Urinary bladder (tissue), 3 donors: ENCODE measurements at regions not wholly inside any gene's neighbourhood (a gene's known extent, or its start where the extent isn't known, plus 50 kb on each side); places are given as distances from the start of the nearest gene placed in this dataset.
"Not testable (repeated sequence)": the region's sequence is repeated elsewhere in the genome, so short reads cannot be mapped to it uniquely, and the experiment has no call there.

ENCODE experiments used
- DNase-seq: peaks from one replicate; pipeline ENCODE4 v3.0.0-alpha.2; 2015; ENCODE audit errors: extremely low spot score
- H3K27ac ChIP-seq: one replicate; pipeline ENCODE4 v1.5.1; 2013; ENCODE audit warnings: low read depth, mild to moderate bottlenecking, moderate library complexity
- H3K36me3 ChIP-seq: one replicate; pipeline ENCODE4 v1.6.1; 2013; ENCODE audit warnings: mild to moderate bottlenecking, moderate library complexity; ENCODE audit not compliant: insufficient read depth
- H3K4me1 ChIP-seq: one replicate; pipeline ENCODE4 v1.6.1; 2013; ENCODE audit warnings: mild to moderate bottlenecking, moderate library complexity; ENCODE audit not compliant: insufficient read depth
- H3K4me3 ChIP-seq: one replicate; pipeline ENCODE4 v1.5.1; 2013; ENCODE audit warnings: low read depth, low read length
- WGBS: extraction: QIAGEN DNeasy Blood & Tissue Kit; methylation state at CpG from one replicate; pipeline ENCODE4 v1.1.7; 2013; 5-methylcytosine and 5-hydroxymethylcytosine counted together
- donor health status: healthy with polysubstance abuse.
- donor health status: healthy.

DNA sequence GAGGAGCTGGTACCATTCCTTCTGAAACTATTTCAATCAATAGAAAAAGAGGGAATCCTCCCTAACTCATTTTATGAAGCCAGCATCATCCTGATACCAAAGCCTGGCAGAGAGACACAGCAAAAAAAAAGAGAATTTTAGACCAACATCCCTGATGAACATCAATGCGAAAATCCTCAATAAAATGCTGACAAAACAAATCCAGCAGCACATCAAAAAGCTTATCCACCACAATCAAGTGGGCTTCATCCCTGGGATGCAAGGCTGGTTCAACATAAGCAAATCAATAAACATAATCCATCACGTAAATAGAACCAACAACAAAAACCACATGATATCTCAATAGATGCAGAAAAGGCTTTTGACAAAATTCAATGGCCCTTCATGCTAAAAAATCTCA lies 216.0 kb upstream of the GNAI1 start:
- H3K36me3 ChIP-seq, H3K27ac ChIP-seq, H3K4me3 ChIP-seq, H3K4me1 ChIP-seq, DNase-seq: not testable (repeated sequence)
- WGBS = 87% methylated on average over 2 of the region's 2 CpGs

- not testable (repeated sequence) for H3K4me1 ChIP-seq, H3K27ac ChIP-seq, DNase-seq, H3K36me3 ChIP-seq, H3K4me3 ChIP-seq
- WGBS = 86% methylated on average over 4 of the region's 4 CpGs
These were observed 219.3 kb upstream of the GNAI1 start for GRCh38 chr7:79915346-79915745.

- DNase-seq = no peak
- 29% methylated on average over 4 of the region's 4 CpGs for WGBS
- H3K4me3 ChIP-seq = no peak overlapping the region
- no peak overlapping the region for H3K27ac ChIP-seq
- H3K4me1 ChIP-seq = no peaks in the 10 kb centered on the region
- no peaks in the 10 kb centered on the region for H3K36me3 ChIP-seq
These were observed 222.4 kb upstream of the GNAI1 start for GRCh38 chr7:79912213-79912633.

DNA sequence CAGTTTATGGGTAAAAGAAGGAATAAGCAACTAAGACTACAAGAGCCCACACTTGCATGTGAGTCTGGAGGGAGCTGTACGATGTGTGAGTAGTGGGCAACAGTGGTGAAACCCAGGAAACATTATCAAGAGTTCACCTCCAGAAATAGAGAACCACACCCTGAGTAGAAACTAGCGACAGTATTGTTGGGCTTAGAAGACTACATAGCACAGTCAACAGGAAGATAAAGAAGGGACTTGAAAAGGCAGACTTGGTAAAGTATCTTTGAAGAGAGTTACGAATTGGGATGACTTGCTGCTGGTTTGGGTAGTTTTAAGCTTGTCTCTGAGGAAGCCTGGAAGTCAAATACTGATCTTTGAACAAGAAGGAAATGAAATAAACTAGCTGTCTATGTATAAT lies 223.2 kb upstream of the GNAI1 start:
- Histone ChIP-seq H3K36me3 (no peaks in the 10 kb centered on the region), H3K27ac (no peak overlapping the region), H3K4me1 (no peaks in the 10 kb centered on the region), H3K4me3 (no peak overlapping the region)
- 62% methylated on average over 3 of the region's 3 CpGs for WGBS
- DNase-seq = no peak

DNA sequence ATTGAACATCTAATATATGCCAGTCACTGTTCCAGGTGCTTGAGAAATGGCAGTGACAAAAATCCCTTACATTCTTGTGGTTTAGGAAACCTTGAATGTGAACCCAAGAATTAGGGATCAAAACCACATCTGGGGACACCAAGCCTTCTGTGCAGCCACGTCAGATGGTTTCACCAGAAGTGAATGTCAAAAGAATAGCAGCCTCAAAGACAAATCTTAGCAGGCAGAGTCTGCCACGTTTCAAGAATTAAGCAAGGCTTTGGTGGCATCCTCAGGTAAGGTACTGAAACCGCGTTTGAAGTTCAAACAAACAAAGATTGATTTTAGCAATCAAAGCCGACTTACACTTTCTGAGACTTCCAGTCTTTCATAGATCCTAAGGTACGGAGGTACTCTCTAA lies 225.5 kb upstream of the GNAI1 start:
- no peaks in the 10 kb centered on the region for H3K4me1 ChIP-seq
- WGBS = 88% methylated on average over 6 of the region's 6 CpGs

GRCh38 chr7:79897166-79897565 lies 237.5 kb upstream of the GNAI1 start:
- no peaks in the 10 kb centered on the region for H3K4me1 ChIP-seq
- no peak overlapping the region for H3K4me3 ChIP-seq
- H3K27ac ChIP-seq = no peak overlapping the region
- H3K36me3 ChIP-seq = no peaks in the 10 kb centered on the region
- no peak for DNase-seq

More for the DNA sequence above, 225.5 kb upstream of the GNAI1 start:
- DNase-seq = no peak
- Histone ChIP-seq H3K27ac (no peak overlapping the region), H3K36me3 (no peaks in the 10 kb centered on the region), H3K4me3 (no peak overlapping the region)

DNA sequence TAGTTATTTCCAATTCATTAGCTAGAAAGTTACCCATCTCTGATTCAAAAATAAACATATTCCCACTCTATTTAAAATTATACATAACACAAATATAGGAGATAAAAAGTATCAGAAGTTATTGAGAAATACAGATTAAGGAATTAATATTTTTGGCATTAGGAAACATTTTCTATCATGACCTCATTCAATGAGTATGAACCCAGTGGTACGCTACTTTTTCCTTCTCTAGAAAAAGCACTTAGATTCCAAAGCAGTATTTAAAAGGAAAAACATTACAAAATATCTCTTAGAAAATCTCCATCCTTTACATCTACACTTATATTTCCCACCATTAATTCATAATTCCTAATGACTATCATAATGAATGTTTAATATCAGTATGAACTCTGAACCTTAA lies 240.6 kb upstream of the GNAI1 start:
- no peak overlapping the region for H3K4me3 ChIP-seq
- no peaks in the 10 kb centered on the region for H3K36me3 ChIP-seq
- WGBS = 71% methylated on average over 1 of the region's 1 CpG
- no peak overlapping the region for H3K27ac ChIP-seq
- H3K4me1 ChIP-seq = no peaks in the 10 kb centered on the region
- no peak for DNase-seq

DNA sequence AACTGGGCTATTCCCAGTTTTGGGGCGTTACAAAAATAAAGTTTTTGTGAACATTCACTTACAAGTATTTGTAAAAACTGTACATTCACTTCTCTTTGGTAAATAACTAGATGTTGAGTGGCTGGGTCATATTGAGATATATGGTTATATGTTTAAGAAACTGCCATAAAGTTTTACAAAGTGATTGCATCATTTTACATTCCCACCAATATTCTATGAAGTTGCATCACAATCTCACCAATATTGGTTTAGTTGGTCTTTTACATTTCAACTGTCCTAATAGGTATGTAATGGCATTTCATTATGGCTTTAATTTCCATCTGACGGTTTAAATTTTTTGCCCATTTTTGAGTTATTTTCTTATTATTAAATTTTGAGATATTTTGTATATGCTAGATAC lies 251.7 kb upstream of the GNAI1 start:
- Histone ChIP-seq H3K4me3 (no peak overlapping the region), H3K27ac (no peak overlapping the region), H3K36me3 (no peaks in the 10 kb centered on the region), H3K4me1 (no peaks in the 10 kb centered on the region)
- no peak for DNase-seq
- WGBS = 42% methylated on average over 2 of the region's 2 CpGs

GRCh38 chr7:79880312-79880711 lies 254.3 kb upstream of the GNAI1 start:
- Histone ChIP-seq H3K4me1 (no peaks in the 10 kb centered on the region), H3K27ac (no peak overlapping the region), H3K4me3 (no peak overlapping the region), H3K36me3 (no peaks in the 10 kb centered on the region)
- WGBS = 60% methylated on average over 2 of the region's 2 CpGs
- DNase-seq = no peak

DNA sequence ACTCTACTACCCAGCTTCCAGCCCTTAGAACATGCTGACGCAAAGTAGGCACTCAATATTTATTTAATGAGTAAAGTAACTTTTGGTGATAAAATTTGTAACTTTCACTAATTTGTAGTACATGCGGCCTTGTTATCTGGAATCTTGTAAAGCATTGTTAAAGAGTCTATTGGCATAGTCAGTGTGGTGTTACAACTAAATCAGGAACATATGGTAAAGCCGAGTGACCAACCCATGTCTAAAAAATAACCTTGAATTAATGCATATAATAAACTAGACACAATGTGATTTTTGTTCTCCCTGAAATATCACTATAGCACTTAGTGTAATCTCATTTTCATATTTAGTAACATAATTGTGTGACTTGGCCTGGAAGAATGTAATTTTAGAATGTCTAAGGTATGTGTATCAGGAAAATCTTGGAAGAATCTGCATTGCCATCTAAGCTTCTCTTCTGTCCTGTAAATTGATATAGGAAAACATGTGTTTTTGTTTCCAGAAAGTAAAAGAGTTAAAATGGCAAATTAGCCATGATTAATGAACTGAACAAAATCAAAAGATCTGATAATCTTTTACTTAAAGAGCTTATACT lies 256.7 kb upstream of the GNAI1 start:
- 76% methylated on average over 3 of the region's 3 CpGs for WGBS
- H3K27ac ChIP-seq = no peak overlapping the region

GRCh38 chr7:79876848-79877252 lies 257.8 kb upstream of the GNAI1 start:
- H3K4me3 ChIP-seq = no peak overlapping the region

More for the DNA sequence above, 256.7 kb upstream of the GNAI1 start:
- no peak for DNase-seq
- H3K4me1 ChIP-seq = no peaks in the 10 kb centered on the region
- H3K36me3 ChIP-seq = no peaks in the 10 kb centered on the region
- no peak overlapping the region for H3K4me3 ChIP-seq

GRCh38 chr7:79874797-79875196 lies 259.8 kb upstream of the GNAI1 start:
- WGBS = 53% methylated on average over 1 of the region's 1 CpG
- DNase-seq = no peak

More at GRCh38 chr7:79876848-79877252, 257.8 kb upstream of the GNAI1 start:
- Histone ChIP-seq H3K36me3 (no peaks in the 10 kb centered on the region), H3K27ac (no peak overlapping the region), H3K4me1 (no peaks in the 10 kb centered on the region)
- WGBS = 79% methylated on average over 6 of the region's 6 CpGs
- DNase-seq = no peak

GRCh38 chr7:79872176-79872575 lies 262.5 kb upstream of the GNAI1 start:
- WGBS = 75% methylated on average over 2 of the region's 2 CpGs
- no peaks in the 10 kb centered on the region for H3K36me3 ChIP-seq
- H3K4me1 ChIP-seq = no peaks in the 10 kb centered on the region
- DNase-seq = no peak
- no peak overlapping the region for H3K27ac ChIP-seq
- H3K4me3 ChIP-seq = no peak overlapping the region

More at GRCh38 chr7:79874797-79875196, 259.8 kb upstream of the GNAI1 start:
- no peaks in the 10 kb centered on the region for H3K4me1 ChIP-seq
- H3K4me3 ChIP-seq = no peak overlapping the region
- no peaks in the 10 kb centered on the region for H3K36me3 ChIP-seq
- no peak overlapping the region for H3K27ac ChIP-seq

GRCh38 chr7:79868010-79868409 lies 266.6 kb upstream of the GNAI1 start:
- no peaks in the 10 kb centered on the region for H3K4me1 ChIP-seq
- no peaks in the 10 kb centered on the region for H3K36me3 ChIP-seq
- no peak for DNase-seq
- H3K4me3 ChIP-seq = no peak overlapping the region
- no peak overlapping the region for H3K27ac ChIP-seq
- WGBS = 60% methylated on average over 3 of the region's 3 CpGs
